Hepatocyte (in vitro differentiated cells): ENCODE measurements at regions not wholly inside any gene's neighbourhood (a gene's known extent, or its start where the extent isn't known, plus 50 kb on each side); places are given as distances from the start of the nearest gene placed in this dataset.

ENCODE experiments used
- DNase-seq: peaks from one replicate; pipeline ENCODE4 v3.0.0-alpha.2; 2016; ENCODE audit warnings: low spot score
- H2AFZ ChIP-seq: fragments of 200-600 bp; sonication (generic); 2 replicates; pipeline ENCODE4 v1.6.0; 2016; ENCODE audit warnings: antibody characterized with exemption, mild to moderate bottlenecking
- H3K27ac ChIP-seq: fragments of 200-600 bp; sonication (generic); 2 replicates; pipeline ENCODE4 v1.5.1; 2016; ENCODE audit warnings: mild to moderate bottlenecking
- H3K27me3 ChIP-seq: fragments of 200-600 bp; sonication (generic); 2 replicates; pipeline ENCODE4 v1.6.1; 2016
- H3K36me3 ChIP-seq: fragments of 200-600 bp; sonication (generic); replicated peaks from 2 replicates; pipeline ENCODE4 v1.5.1; 2016; ENCODE audit warnings: low read depth; ENCODE audit not compliant: insufficient read depth
- H3K4me1 ChIP-seq: fragments of 200-600 bp; sonication (generic); 2 replicates; pipeline ENCODE4 v1.5.1; 2016; ENCODE audit warnings: mild to moderate bottlenecking, moderate library complexity; ENCODE audit not compliant: insufficient read depth
- H3K4me2 ChIP-seq: fragments of 200-600 bp; sonication (generic); 2 replicates; pipeline ENCODE4 v1.6.0; 2016
- H3K4me3 ChIP-seq: fragments of 200-600 bp; sonication (generic); 2 replicates; pipeline ENCODE4 v1.5.1; 2016; ENCODE audit warnings: mild to moderate bottlenecking
- H3K79me2 ChIP-seq: fragments of 200-600 bp; sonication (generic); 2 replicates; pipeline ENCODE4 v1.6.0; 2017; ENCODE audit warnings: mild to moderate bottlenecking
- H3K9me2 ChIP-seq: fragments of 200-600 bp; sonication (generic); replicated peaks from 2 replicates; pipeline ENCODE4 v1.6.0; 2017; ENCODE audit warnings: mild to moderate bottlenecking; ENCODE audit not compliant: insufficient read depth
- H3K9me3 ChIP-seq: fragments of 200-600 bp; sonication (generic); 2 replicates; pipeline ENCODE4 v1.5.1; 2016; ENCODE audit warnings: low read depth, mild to moderate bottlenecking
- H4K20me1 ChIP-seq: fragments of 200-600 bp; sonication (generic); 2 replicates; pipeline ENCODE4 v1.6.0; 2016; ENCODE audit warnings: mild to moderate bottlenecking; ENCODE audit not compliant: insufficient read depth, poor library complexity, severe bottlenecking
- CTCF ChIP-seq: fragments of 200-600 bp; sonication (generic); IDR thresholded peaks from 2 replicates; pipeline ENCODE4 v1.5.1; 2016; ENCODE audit warnings: antibody characterized with exemption, mild to moderate bottlenecking; ENCODE audit not compliant: poor library complexity
- EZH2 ChIP-seq: fragments of 200-600 bp; sonication (generic); IDR thresholded peaks from 2 replicates; pipeline ENCODE4 v1.6.1; 2016; ENCODE audit warnings: antibody characterized with exemption, mild to moderate bottlenecking, borderline replicate concordance
- EZH2phosphoT487 ChIP-seq: fragments of 200-600 bp; sonication (generic); IDR thresholded peaks from one replicate; pipeline ENCODE4 v1.6.1; 2018; ENCODE audit warnings: antibody characterized with exemption, mild to moderate bottlenecking, low read depth, moderate library complexity; ENCODE audit not compliant: unreplicated experiment, severe bottlenecking
- WGBS: methylation state at CpG from one replicate; pipeline ENCODE4 v1.1.6; 2016; ENCODE audit warnings: low lambda C conversion rate; ENCODE audit errors: missing lambda C conversion rate; 5-methylcytosine and 5-hydroxymethylcytosine counted together

DNA sequence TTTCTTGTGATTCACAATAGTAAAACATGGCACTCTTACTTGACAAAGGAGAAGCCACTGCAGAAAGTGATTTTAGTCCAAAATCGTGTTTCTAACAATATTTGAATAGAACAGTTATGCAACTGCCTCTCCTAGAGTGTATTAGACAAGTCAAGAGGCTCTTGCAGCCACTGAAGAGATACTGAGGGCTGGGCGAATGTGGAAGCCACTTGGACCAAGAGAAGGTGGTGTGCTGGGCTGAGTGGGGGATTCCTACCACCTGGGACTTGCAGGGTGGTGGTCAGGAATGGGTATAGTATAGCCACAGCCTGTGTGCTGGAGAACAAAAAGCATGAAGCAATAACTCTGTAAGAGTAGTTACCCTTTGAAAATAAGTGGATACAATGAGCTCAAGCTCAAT lies 223.8 kb upstream of the DNAJC19 start:
- no peaks in the 10 kb centered on the region for H3K9me2 ChIP-seq
- no peak overlapping the region for H3K4me3 ChIP-seq
- TF ChIP-seq EZH2phosphoT487 (no peak), CTCF (no peak), EZH2 (no peak)
- H3K36me3 ChIP-seq: no peaks in the 10 kb centered on the region
- no peaks in the 10 kb centered on the region for H3K79me2 ChIP-seq
- no peak overlapping the region for H3K4me2 ChIP-seq
- no peaks in the 10 kb centered on the region for H3K9me3 ChIP-seq
- whole genome bisulfite sequencing: 64% methylated on average over 2 of the region's 2 CpGs
- H2AFZ ChIP-seq: no peak overlapping the region
- H3K27me3 ChIP-seq: peaks cover 12% of the 10 kb centered on the region
- no peaks in the 10 kb centered on the region for H3K4me1 ChIP-seq
- no peaks in the 10 kb centered on the region for H4K20me1 ChIP-seq
- H3K27ac ChIP-seq: no peak overlapping the region
- DNase-seq: no peak

- no peaks in the 10 kb centered on the region for H4K20me1 ChIP-seq
- 86% methylated on average over 1 of the region's 1 CpG for WGBS
- peaks cover 12% of the 10 kb centered on the region for H3K27me3 ChIP-seq
- H3K4me2 ChIP-seq: no peak overlapping the region
- no peak for TF ChIP-seq EZH2
- TF ChIP-seq CTCF: no peak
- no peak for TF ChIP-seq EZH2phosphoT487
- H3K79me2 ChIP-seq: no peaks in the 10 kb centered on the region
- no peaks in the 10 kb centered on the region for H3K9me3 ChIP-seq
- no peak for DNase-seq
- no peak overlapping the region for H3K27ac ChIP-seq
- no peak overlapping the region for H2AFZ ChIP-seq
- H3K9me2 ChIP-seq: no peaks in the 10 kb centered on the region
- H3K4me3 ChIP-seq: no peak overlapping the region
- H3K4me1 ChIP-seq: no peaks in the 10 kb centered on the region
- no peaks in the 10 kb centered on the region for H3K36me3 ChIP-seq
Observed at GRCh38 chr3:181212271-181212670, 222.7 kb upstream of the DNAJC19 start.

DNA sequence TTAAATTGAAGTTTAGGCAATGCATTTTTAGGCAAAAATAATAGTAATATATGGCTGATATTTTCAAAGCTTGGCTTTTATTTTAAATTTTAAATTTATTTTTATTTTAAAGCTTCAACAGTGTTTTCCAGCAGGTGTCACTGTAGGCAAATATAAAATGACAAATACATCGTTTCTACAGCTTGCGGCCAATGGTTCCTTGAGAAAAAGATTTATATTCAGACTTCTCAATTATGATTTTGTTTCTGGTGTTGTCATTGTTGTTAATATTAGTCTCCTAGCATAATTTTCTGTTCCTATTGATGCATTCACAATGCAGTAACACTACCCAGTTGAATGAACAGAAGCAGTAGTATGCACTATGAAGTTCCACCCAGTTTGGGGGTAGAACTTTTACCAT lies 220.7 kb upstream of the DNAJC19 start:
- Histone ChIP-seq H2AFZ (no peak overlapping the region), H3K36me3 (no peaks in the 10 kb centered on the region), H3K79me2 (no peaks in the 10 kb centered on the region), H4K20me1 (no peaks in the 10 kb centered on the region), H3K27me3 (peaks cover 12% of the 10 kb centered on the region), H3K4me1 (no peaks in the 10 kb centered on the region), H3K4me2 (no peak overlapping the region), H3K9me2 (no peaks in the 10 kb centered on the region), H3K9me3 (no peaks in the 10 kb centered on the region), H3K4me3 (no peak overlapping the region), H3K27ac (no peak overlapping the region)
- DNase-seq: peak; percentile 35
- TF ChIP-seq EZH2 (no peak), CTCF (peak; percentile 60), EZH2phosphoT487 (no peak)
- WGBS: 23% methylated on average over 2 of the region's 2 CpGs

DNA sequence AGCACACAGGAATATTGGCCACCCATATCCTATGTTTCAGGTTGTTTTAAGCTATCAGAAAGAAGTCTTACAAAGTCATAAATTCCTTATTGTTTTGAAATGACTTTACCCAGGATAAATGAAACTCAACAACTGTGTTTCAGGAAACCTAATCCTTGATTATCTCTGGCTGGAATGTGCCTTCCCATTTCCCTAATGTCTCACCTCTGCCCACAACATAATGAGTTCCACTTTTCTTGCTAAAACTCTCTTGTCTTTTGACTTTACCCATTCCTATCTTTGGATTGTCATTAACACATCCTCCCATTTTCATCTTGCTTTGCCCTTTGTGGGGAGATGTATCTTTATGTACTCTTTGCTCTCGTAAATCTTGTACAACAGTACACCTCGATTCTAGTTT lies 200.0 kb upstream of the DNAJC19 start:
- Histone ChIP-seq H3K9me2 (no peaks in the 10 kb centered on the region), H4K20me1 (no peaks in the 10 kb centered on the region), H3K36me3 (no peaks in the 10 kb centered on the region), H3K27ac (no peak overlapping the region), H2AFZ (no peak overlapping the region), H3K4me3 (no peak overlapping the region), H3K4me1 (no peaks in the 10 kb centered on the region), H3K4me2 (no peak overlapping the region), H3K27me3 (no peaks in the 10 kb centered on the region), H3K9me3 (no peaks in the 10 kb centered on the region), H3K79me2 (no peaks in the 10 kb centered on the region)
- TF ChIP-seq EZH2phosphoT487 (no peak), EZH2 (no peak), CTCF (no peak)
- 75% methylated on average over 2 of the region's 2 CpGs for WGBS
- no peak for DNase-seq
